MM.1S (cell line): ENCODE measurements at regions not wholly inside any gene's neighbourhood (a gene's known extent, or its start where the extent isn't known, plus 50 kb on each side); places are given as distances from the start of the nearest gene placed in this dataset.

Experiments used
- CTCF ChIP-seq: fragments of 300-600 bp; sonication (generic); IDR thresholded peaks from 2 replicates; pipeline ENCODE4 v1.5.1; 2016; ENCODE audit warnings: antibody characterized with exemption, low read length, mixed read lengths
- EZH2 ChIP-seq: fragments of 300-600 bp; sonication (generic); optimal IDR thresholded peaks from 2 replicates; pipeline ENCODE3; 2017; ENCODE audit warnings: low read depth, mild to moderate bottlenecking, antibody characterized with exemption, low read length, mixed read lengths
- EZH2phosphoT487 ChIP-seq: fragments of 300-600 bp; sonication (generic); IDR thresholded peaks from 2 replicates; pipeline ENCODE4 v1.6.1; 2018; ENCODE audit warnings: antibody characterized with exemption, low read length

- TF ChIP-seq CTCF (no peak), EZH2phosphoT487 (no peak), EZH2 (no peak)
Measured at GRCh38 chr2:11057031-11057430, 98.2 kb upstream of the SLC66A3 start.
